Activated CD4-positive, alpha-beta memory T cell treated with anti-CD3 and anti-CD28 coated beads for 36 hours (primary cell): ENCODE measurements at regions not wholly inside any gene's neighbourhood (a gene's known extent, or its start where the extent isn't known, plus 50 kb on each side); places are given as distances from the start of the nearest gene placed in this dataset.

ENCODE experiments used
- CTCF ChIA-PET: fragments of 350-600 bp; sonication (Branson Sonifier 250); formaldehyde crosslinking; loops from one replicate; lab custom pipeline; 2021; ENCODE audit warnings: antibody characterized with exemption, inconsistent platforms; lab: Charles Lee
- POLR2A ChIA-PET: fragments of 350-600 bp; sonication (Branson Sonifier 250); formaldehyde crosslinking; loops from one replicate; lab custom pipeline; 2021; ENCODE audit warnings: antibody characterized with exemption; lab: Charles Lee
- DNase-seq: peaks from one replicate; pipeline ENCODE4 v3.0.0-alpha.2; 2020
- H3K27ac Mint-ChIP-seq: one replicate; pipeline ENCODE4 v1.8.0; 2021; ENCODE audit warnings: mixed read lengths
- H3K27me3 Mint-ChIP-seq: one replicate; pipeline ENCODE4 v1.8.0; 2021; ENCODE audit warnings: mixed read lengths
- H3K36me3 Mint-ChIP-seq: one replicate; pipeline ENCODE4 v1.8.0; 2021; ENCODE audit warnings: mixed read lengths
- H3K4me1 Mint-ChIP-seq: one replicate; pipeline ENCODE4 v1.8.0; 2021; ENCODE audit warnings: low read depth, mixed read lengths
- H3K4me3 Mint-ChIP-seq: one replicate; pipeline ENCODE4 v1.8.0; 2021; ENCODE audit warnings: mild to moderate bottlenecking, mixed read lengths
- H3K9me3 Mint-ChIP-seq: one replicate; pipeline ENCODE4 v1.8.0; 2021; ENCODE audit warnings: mixed read lengths
- intact Hi-C: fragments of 100-400 bp; cut with micrococcal nuclease; formaldehyde crosslinking; loops from one replicate; pipeline ENCODE4 v1.15.1; 2023

DNA sequence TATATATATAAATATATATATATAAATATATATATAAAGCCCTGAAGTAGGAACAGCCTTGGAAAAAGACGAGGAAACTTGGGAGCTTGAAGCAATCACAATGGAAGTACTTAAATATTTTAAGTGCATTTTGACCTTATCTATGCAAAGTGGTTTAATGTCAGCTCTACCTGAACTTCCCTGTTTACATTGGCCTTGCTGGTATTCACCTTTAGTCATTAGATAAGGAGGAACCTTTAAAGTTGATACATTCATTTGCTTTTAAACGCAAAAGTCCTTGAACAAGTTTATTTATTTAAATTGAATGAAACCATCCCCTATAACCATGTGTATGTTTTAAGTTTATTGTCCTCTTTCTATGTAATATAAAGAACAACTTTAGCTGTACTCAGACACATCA, 166.7 kb upstream of the ANKRD50 start:
- Mint-ChIP-seq H3K4me1 (no peaks in the 10 kb centered on the region), H3K27ac (no peak overlapping the region), H3K9me3 (peaks cover 10% of the 10 kb centered on the region), H3K36me3 (no peaks in the 10 kb centered on the region), H3K4me3 (no peak overlapping the region), H3K27me3 (no peaks in the 10 kb centered on the region)
- intact Hi-C loops: no loop called here
- ChIA-PET POLR2A (no interaction called here), CTCF (no interaction called here)
- DNase-seq: no peak

DNA sequence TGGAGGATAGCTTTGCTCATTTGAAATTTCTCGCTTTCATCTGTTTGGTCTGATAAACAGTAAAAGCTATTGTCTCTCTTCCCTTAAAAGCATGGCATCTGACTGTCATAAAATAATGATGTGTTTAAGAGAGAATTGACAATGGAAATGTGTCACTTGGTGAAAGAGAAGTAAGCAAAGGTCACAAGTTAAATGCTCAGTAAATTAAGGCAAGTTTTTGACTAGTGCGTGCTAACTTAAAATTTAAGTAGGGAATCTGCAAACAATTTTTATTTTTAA, 161.6 kb upstream of the ANKRD50 start:
- no peaks in the 10 kb centered on the region for H3K27me3 Mint-ChIP-seq
- no peaks in the 10 kb centered on the region for H3K4me1 Mint-ChIP-seq
- peaks cover 10% of the 10 kb centered on the region for H3K9me3 Mint-ChIP-seq
- no peak for DNase-seq
- intact Hi-C loops: no loop called here
- CTCF ChIA-PET: no interaction called here
- POLR2A ChIA-PET: no interaction called here
- H3K4me3 Mint-ChIP-seq: no peak overlapping the region
- no peaks in the 10 kb centered on the region for H3K36me3 Mint-ChIP-seq
- no peak overlapping the region for H3K27ac Mint-ChIP-seq

DNA sequence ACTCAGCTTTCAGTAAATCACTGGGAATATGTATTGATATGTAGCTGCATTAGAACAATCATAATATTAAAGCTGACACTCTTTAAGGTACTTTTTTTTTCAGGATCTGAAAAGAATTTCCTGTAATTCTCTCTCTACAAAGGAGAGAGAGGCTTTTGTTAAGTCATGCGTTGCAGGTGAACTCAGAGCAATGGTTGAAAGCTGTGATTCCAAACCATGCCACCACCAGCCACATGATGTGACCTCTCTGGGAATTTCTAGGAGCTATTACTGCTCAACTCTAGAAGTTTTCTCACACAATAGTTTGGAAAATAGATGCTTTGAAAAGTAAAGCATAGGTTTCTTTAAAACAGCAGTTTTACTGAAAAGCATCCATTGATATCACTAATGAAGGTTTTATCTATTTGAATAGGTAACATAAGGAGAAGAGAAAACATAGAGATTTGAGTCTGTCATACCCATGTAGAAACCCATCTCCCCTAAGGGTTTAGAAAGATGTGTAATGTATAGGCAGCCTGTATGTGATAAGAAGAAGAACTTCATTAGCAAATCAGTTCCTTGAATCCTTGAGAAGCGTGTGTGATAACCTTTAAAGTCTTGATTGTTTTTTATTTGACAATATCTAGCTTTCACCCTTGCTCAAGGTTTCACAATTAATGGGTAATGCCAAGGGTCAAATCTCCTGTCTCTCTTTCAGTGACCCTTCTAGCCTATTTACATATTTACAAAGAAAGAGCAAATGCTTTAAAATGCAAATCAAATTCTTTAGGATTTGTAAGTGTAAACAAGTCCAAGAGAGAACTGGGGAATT, 161.0 kb upstream of the ANKRD50 start:
- H3K27me3 Mint-ChIP-seq: no peaks in the 10 kb centered on the region
- H3K4me1 Mint-ChIP-seq: no peaks in the 10 kb centered on the region
- H3K27ac Mint-ChIP-seq: no peak overlapping the region
- peaks cover 10% of the 10 kb centered on the region for H3K9me3 Mint-ChIP-seq
- ChIA-PET POLR2A (no interaction called here), CTCF (no interaction called here)
- H3K36me3 Mint-ChIP-seq: no peaks in the 10 kb centered on the region
- intact Hi-C loops: no loop called here
- no peak for DNase-seq
- H3K4me3 Mint-ChIP-seq: no peak overlapping the region

DNA sequence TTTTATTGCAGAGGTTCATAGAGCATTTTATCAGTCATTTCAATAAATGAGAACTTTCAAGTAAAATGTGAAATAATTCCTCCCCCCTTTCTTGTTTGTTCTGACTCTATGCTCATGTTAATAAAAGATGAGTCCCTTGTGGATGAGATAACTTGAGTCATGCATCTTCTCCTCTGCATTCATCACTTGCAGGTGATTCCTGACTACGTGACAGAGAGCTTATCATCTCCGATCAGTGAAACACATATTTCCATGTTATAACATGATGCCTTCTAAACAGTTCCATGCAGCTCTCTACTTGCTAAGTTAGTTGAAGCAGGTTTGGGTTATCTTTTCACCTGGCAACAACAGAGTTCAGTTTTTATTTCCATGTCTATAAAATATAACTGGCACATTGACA, 160.1 kb upstream of the ANKRD50 start:
- Mint-ChIP-seq H3K36me3 (no peaks in the 10 kb centered on the region), H3K4me1 (no peaks in the 10 kb centered on the region), H3K9me3 (peaks cover 10% of the 10 kb centered on the region), H3K4me3 (no peak overlapping the region), H3K27me3 (no peaks in the 10 kb centered on the region), H3K27ac (no peak overlapping the region)
- intact Hi-C loops: no loop called here
- no peak for DNase-seq
- ChIA-PET POLR2A (no interaction called here), CTCF (no interaction called here)

DNA sequence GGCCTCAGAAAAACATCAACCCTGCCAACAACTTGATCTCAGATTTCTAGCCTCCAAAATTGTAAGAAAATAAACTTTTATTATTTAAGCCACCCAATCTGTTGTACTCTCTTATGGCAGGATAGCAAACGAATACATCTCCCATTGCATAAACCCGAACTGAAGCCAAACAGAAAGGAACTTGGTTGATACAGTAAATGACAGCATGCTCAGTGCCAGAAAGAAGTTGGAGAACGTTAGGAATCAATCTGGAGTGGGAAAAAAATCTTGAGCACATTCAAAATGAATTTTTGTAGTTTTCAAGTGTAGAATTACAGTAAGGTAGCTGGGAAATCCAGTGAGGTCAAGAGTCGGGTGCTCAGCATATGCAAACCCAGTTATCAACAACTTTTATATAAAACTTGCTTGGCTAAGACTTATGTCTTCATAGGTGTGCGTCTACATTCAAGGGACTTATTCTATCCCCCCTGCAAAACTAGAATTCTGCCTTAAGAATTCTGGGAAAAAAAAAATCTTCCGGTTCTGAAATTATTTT, 157.5 kb upstream of the ANKRD50 start:
- Mint-ChIP-seq H3K27ac (no peak overlapping the region), H3K36me3 (no peaks in the 10 kb centered on the region), H3K4me1 (no peaks in the 10 kb centered on the region), H3K9me3 (no peaks in the 10 kb centered on the region), H3K27me3 (no peaks in the 10 kb centered on the region), H3K4me3 (no peak overlapping the region)
- POLR2A ChIA-PET: no interaction called here
- intact Hi-C loops: no loop called here
- no peak for DNase-seq
- CTCF ChIA-PET: no interaction called here

DNA sequence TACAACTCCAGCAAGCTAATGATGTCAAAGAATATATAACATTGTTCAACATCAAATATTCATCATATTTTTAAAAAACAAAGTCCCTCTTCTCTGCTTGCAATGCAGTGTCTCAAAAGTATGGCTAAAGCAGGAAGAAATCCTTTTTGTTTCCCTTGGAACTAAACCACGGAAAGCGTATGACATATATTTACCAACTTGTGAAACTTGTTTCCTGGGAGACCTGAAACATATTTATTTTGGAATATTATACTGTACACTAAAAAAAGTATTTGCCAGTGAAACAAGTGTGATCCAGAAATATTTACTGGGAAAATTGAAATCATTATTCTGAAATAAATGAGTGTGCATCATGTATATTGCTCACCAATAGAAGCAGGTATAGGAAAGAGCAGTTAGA, 156.0 kb upstream of the ANKRD50 start:
- Mint-ChIP-seq H3K27ac (no peak overlapping the region), H3K9me3 (no peaks in the 10 kb centered on the region), H3K36me3 (no peaks in the 10 kb centered on the region), H3K4me1 (no peaks in the 10 kb centered on the region), H3K27me3 (no peaks in the 10 kb centered on the region), H3K4me3 (no peak overlapping the region)
- DNase-seq: no peak
- ChIA-PET POLR2A (no interaction called here), CTCF (no interaction called here)
- intact Hi-C loops: no loop called here

DNA sequence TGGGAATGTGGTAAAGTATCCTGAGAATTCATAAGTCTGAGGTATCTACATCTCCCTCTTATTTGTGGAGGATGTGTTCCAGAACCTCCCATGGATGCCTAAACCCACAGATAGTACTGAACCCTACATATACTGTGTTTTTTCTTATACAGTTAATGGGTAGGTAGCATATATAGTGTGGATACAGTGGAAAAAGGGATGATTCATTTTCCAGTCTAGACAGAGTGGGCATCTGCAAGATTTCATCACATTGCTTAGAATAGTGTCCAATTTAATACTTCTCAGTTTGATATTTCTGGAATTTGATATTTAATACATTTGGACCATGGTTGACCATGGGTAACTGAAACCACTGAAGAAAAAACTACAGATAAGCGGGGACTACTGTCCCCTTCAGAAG, 155.0 kb upstream of the ANKRD50 start:
- ChIA-PET POLR2A (no interaction called here), CTCF (no interaction called here)
- no peak for DNase-seq
- H3K36me3 Mint-ChIP-seq: no peaks in the 10 kb centered on the region
- no peak overlapping the region for H3K4me3 Mint-ChIP-seq
- no peaks in the 10 kb centered on the region for H3K9me3 Mint-ChIP-seq
- intact Hi-C loops: no loop called here
- H3K27ac Mint-ChIP-seq: no peak overlapping the region
- H3K4me1 Mint-ChIP-seq: no peaks in the 10 kb centered on the region
- H3K27me3 Mint-ChIP-seq: no peaks in the 10 kb centered on the region

DNA sequence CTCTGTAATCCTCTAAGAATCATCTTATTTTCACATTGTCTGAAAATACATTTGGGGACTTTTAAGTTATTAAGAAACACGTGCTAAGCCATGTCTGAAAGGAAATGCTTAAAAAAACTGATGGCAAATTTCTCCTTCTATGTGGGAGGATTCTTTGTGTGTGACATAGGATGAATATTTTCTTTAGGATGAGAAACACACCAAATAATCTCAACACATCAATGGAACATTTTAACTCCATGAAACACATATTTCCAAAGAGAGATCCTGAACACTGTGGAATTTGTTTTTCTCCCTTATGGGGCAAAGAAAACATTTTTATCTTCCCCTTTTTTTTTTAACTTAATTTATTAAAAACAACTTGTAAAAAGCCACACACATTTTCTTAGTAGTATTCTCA, 153.8 kb upstream of the ANKRD50 start:
- Mint-ChIP-seq H3K36me3 (no peaks in the 10 kb centered on the region), H3K27me3 (no peaks in the 10 kb centered on the region), H3K9me3 (no peaks in the 10 kb centered on the region), H3K27ac (no peak overlapping the region), H3K4me3 (no peak overlapping the region), H3K4me1 (no peaks in the 10 kb centered on the region)
- intact Hi-C loops: no loop called here
- DNase-seq: no peak
- ChIA-PET CTCF (no interaction called here), POLR2A (no interaction called here)

DNA sequence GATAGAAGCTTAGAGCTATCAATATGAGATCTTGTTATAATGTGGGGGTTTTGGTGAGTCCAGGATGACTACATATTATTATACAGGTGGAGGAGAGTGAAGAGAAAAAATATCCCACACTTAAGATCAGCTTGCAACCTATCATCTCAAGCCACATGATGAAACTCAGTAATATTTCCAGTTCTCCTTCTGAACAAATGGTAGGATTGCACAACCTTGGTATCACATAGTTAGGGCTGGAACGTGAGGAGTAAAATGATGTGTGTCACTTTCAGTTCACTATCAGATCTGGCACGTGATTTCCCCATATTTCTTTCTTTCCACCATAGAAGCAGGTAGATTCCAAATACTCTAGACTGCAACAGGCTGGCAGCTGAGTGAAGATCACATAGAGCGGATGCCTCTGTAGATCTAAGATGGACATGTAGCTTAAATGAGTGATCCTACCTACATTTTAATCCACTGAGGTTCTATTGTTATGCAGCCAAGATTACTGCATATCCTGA, 150.6 kb upstream of the ANKRD50 start:
- Mint-ChIP-seq H3K27me3 (no peaks in the 10 kb centered on the region), H3K36me3 (no peaks in the 10 kb centered on the region), H3K27ac (no peak overlapping the region), H3K9me3 (no peaks in the 10 kb centered on the region), H3K4me1 (no peaks in the 10 kb centered on the region), H3K4me3 (no peak overlapping the region)
- ChIA-PET POLR2A (no interaction called here), CTCF (interaction anchor here (0.6 kb wide), 1 partner anchor 560 kb away, joined by 3 read pairs; no protein-coding TSS in a partner anchor)
- intact Hi-C loops: no loop called here
- DNase-seq: no peak

DNA sequence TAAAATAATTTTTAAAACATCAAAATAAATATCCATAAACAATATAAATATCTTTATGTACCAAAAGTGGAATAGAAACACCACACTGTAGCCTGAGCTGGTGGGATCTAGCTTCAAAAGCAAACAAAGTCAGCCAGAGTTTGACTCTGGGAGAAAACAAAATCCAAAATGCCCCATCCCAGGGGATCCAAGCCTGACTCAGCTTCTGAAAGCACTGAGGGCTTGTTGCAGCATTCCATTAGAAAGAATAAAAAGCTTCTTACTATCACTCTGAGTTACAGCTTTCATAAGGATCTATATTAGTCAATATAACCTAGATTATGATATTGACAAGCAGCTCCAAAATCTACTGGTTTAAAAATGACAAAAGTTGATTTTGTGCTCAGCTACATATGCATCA, 149.7 kb upstream of the ANKRD50 start:
- POLR2A ChIA-PET: no interaction called here
- Mint-ChIP-seq H3K9me3 (no peaks in the 10 kb centered on the region), H3K4me1 (no peaks in the 10 kb centered on the region), H3K4me3 (no peak overlapping the region), H3K27ac (no peak overlapping the region), H3K27me3 (no peaks in the 10 kb centered on the region), H3K36me3 (no peaks in the 10 kb centered on the region)
- CTCF ChIA-PET: no interaction called here
- no peak for DNase-seq
- intact Hi-C loops: no loop called here

DNA sequence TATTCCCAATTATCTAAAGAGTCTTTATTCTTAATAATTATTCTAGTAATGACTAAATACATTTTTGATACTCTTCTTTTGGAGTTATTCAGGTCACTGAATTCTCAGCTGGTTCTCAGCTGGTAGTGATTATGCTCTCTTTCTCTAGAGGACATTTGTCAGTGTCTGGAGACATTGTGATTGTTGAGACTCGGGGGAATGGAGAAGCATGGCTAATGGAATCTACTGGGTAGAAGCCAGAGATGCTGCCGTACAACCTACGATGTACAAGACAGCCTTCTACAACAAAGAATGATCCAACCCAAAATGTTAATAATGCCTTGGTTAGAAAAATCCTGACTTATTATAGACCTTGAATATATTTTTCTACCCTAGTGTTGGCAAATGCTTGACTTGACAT, 149.2 kb upstream of the ANKRD50 start:
- intact Hi-C loops: no loop called here
- Mint-ChIP-seq H3K27me3 (no peaks in the 10 kb centered on the region), H3K36me3 (no peaks in the 10 kb centered on the region), H3K4me3 (no peak overlapping the region), H3K4me1 (no peaks in the 10 kb centered on the region), H3K9me3 (no peaks in the 10 kb centered on the region), H3K27ac (no peak overlapping the region)
- CTCF ChIA-PET: no interaction called here
- POLR2A ChIA-PET: no interaction called here
- DNase-seq: no peak

DNA sequence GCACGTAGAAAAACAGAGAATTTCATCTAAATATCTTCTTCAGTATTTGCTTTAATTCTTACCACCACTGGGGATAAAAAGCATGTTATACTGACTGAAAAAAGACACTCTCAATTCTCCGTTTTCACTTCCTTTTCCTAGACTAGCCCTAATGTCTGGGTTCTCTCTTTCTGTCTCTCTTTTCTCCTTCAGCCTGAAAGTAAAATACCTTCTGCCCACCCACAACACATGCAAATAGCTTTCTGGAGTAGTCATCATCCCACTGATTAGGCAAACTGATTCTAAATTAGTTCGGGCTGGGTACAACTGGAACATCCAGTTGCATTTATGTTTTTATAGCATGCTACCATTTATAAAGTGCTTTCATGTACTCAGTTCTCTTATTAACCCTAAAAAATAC, 142.4 kb upstream of the ANKRD50 start:
- H3K27ac Mint-ChIP-seq: no peak overlapping the region
- POLR2A ChIA-PET: no interaction called here
- H3K27me3 Mint-ChIP-seq: no peaks in the 10 kb centered on the region

DNA sequence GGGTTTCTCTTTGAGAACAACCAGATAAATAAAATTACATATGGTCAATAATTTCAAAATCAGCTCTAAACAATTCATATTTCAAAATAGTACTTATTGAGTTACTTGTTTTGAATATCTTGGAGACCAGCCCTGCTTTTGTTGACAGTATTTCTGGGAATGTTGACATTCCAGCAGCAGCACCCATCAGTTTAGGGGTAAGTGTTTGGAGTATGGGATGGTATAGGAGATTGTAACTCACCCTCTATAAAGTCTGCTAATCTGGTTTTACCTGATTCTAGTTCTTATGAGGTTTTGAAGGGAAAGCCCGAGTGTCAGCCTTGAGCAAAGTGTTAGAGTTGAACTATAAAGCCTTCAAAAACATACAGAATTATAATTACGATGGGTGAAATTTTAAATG, 139.2 kb upstream of the ANKRD50 start:
- ChIA-PET CTCF (no interaction called here), POLR2A (no interaction called here)
- no peak overlapping the region for H3K4me3 Mint-ChIP-seq
- no peak overlapping the region for H3K27ac Mint-ChIP-seq
- H3K9me3 Mint-ChIP-seq: peaks cover 3% of the 10 kb centered on the region
- H3K36me3 Mint-ChIP-seq: no peaks in the 10 kb centered on the region
- intact Hi-C loops: no loop called here
- no peaks in the 10 kb centered on the region for H3K4me1 Mint-ChIP-seq
- H3K27me3 Mint-ChIP-seq: no peaks in the 10 kb centered on the region
- no peak for DNase-seq

More for the DNA sequence above, 142.4 kb upstream of the ANKRD50 start:
- Mint-ChIP-seq H3K4me3 (no peak overlapping the region), H3K36me3 (no peaks in the 10 kb centered on the region), H3K4me1 (no peaks in the 10 kb centered on the region), H3K9me3 (peaks cover 3% of the 10 kb centered on the region)
- intact Hi-C loops: no loop called here
- CTCF ChIA-PET: no interaction called here
- DNase-seq: no peak
